ENCODE measurements at regions not wholly inside any gene's neighbourhood (a gene's known extent, or its start where the extent isn't known, plus 50 kb on each side); places are given as distances from the start of the nearest gene placed in this dataset.

- Histone ChIP-seq H3K9ac (ENCODE audit: low read length in 3 of 3) (no peak overlapping the region), H3K4me1 (ENCODE audit: control insufficient read depth in 2 of 3, insufficient read depth in 2 of 3, low read depth in 1 of 3, low read length in 3 of 3) (no peaks in the 10 kb centered on the region), H3K9me3 (ENCODE audit: control insufficient read depth in 2 of 3, insufficient read depth in 1 of 3, low read length in 3 of 3) (peaks cover 0 to 2% (median 0%) of the 10 kb centered on the region in 3 donors), H3K27me3 (ENCODE audit: control insufficient read depth, insufficient read depth, low read length) (no peaks in the 10 kb centered on the region), H3K36me3 (ENCODE audit: control insufficient read depth in 2 of 3, insufficient read depth in 3 of 3, low read length in 3 of 3) (no peaks in the 10 kb centered on the region), H3K27ac (ENCODE audit: low read depth in 2 of 2, low read length in 2 of 2) (no peak overlapping the region), H3K4me3 (ENCODE audit: low read length in 3 of 3) (no peak overlapping the region)
- intact Hi-C loops (cut with DNase I), result no loop called here
- FAIRE-seq (no peak), DNase-seq (no peak)
- no peak for TF ChIP-seq CTCF (IDR thresholded peaks at IDR 0.05; ENCODE audit: borderline replicate concordance, extremely low read depth, insufficient read depth)
Measured at GRCh38 chr20:59537991-59538390, 66.3 kb upstream of the PHACTR3 start.

GRCh38 chr20:59547596-59547995 is 56.7 kb upstream of the PHACTR3 start:
- Histone ChIP-seq H3K36me3 (ENCODE audit: control insufficient read depth in 2 of 3, insufficient read depth in 3 of 3, low read length in 3 of 3) (no peaks in the 10 kb centered on the region), H3K4me1 (ENCODE audit: control insufficient read depth in 2 of 3, insufficient read depth in 2 of 3, low read depth in 1 of 3, low read length in 3 of 3) (no peaks in the 10 kb centered on the region), H3K27ac (ENCODE audit: low read depth in 2 of 2, low read length in 2 of 2) (no peak overlapping the region), H3K9me3 (ENCODE audit: control insufficient read depth in 2 of 3, insufficient read depth in 1 of 3, low read length in 3 of 3) (no peaks in the 10 kb centered on the region), H3K27me3 (ENCODE audit: control insufficient read depth, insufficient read depth, low read length) (no peaks in the 10 kb centered on the region), H3K9ac (ENCODE audit: low read length in 3 of 3) (no peak overlapping the region), H3K4me3 (ENCODE audit: low read length in 3 of 3) (no peak overlapping the region)
- intact Hi-C loops (cut with DNase I), result no loop called here
- FAIRE-seq (no peak), DNase-seq (no peak)
- no peak for TF ChIP-seq CTCF (IDR thresholded peaks at IDR 0.05; ENCODE audit: borderline replicate concordance, extremely low read depth, insufficient read depth)
